PC-3 (cell line): ENCODE measurements at regions not wholly inside any gene's neighbourhood (a gene's known extent, or its start where the extent isn't known, plus 50 kb on each side); places are given as distances from the start of the nearest gene placed in this dataset.

Source experiments
- ATAC-seq: fragments of 200-7000 bp; cut with Tn5 transposase; 2 replicates; pipeline ENCODE4 v1.9.1; 2020; ENCODE audit warnings: mild to moderate bottlenecking, moderate library complexity
- BruUV-seq: library from RNA; stranded (reverse); fragments of 400-500 nt; replicated peaks from 2 replicates; lab custom pipeline; 2021; lab: Mats Ljungman, UMichigan
- CTCF ChIA-PET: fragments of 300-600 bp; sonication (Branson Sonifier 250); formaldehyde crosslinking; loops from one replicate; lab custom pipeline; 2022; ENCODE audit warnings: antibody characterized with exemption; lab: Charles Lee
- POLR2A ChIA-PET: fragments of 300-600 bp; sonication (Branson Sonifier 250); formaldehyde crosslinking; loops from one replicate; lab custom pipeline; 2022; ENCODE audit warnings: antibody characterized with exemption; ENCODE audit not compliant: unreplicated experiment; lab: Charles Lee
- DNase-seq: peaks from one replicate; pipeline ENCODE4 v3.0.0-alpha.2; 2015
- H2AFZ ChIP-seq: fragments of 300-600 bp; sonication (generic); 2 replicates; pipeline ENCODE4 v1.6.0; 2016; ENCODE audit warnings: antibody characterized with exemption, low read length
- H3F3A ChIP-seq: fragments of 300-600 bp; sonication (generic); one replicate; pipeline ENCODE4 v1.6.0; 2017; ENCODE audit warnings: antibody characterized with exemption, low read length, control low read depth, mild to moderate bottlenecking; ENCODE audit not compliant: unreplicated experiment
- H3K27ac ChIP-seq: fragments of 300-600 bp; sonication (generic); 2 replicates; pipeline ENCODE4 v1.5.1; 2016; ENCODE audit warnings: mild to moderate bottlenecking, low read length
- H3K27me3 ChIP-seq: fragments of 300-600 bp; sonication (generic); 2 replicates; pipeline ENCODE4 v1.6.1; 2016; ENCODE audit warnings: low read length, mixed read lengths
- H3K36me3 ChIP-seq: fragments of 300-600 bp; sonication (generic); 2 replicates; pipeline ENCODE4 v1.6.1; 2016; ENCODE audit warnings: low read depth, mixed run types, low read length, mixed read lengths
- H3K4me1 ChIP-seq: fragments of 300-600 bp; sonication (generic); 2 replicates; pipeline ENCODE4 v1.5.1; 2016; ENCODE audit warnings: low read length; ENCODE audit not compliant: insufficient read depth
- H3K4me2 ChIP-seq: fragments of 300-600 bp; sonication (generic); 2 replicates; pipeline ENCODE4 v1.6.0; 2016; ENCODE audit warnings: low read length
- H3K4me3 ChIP-seq: fragments of 300-600 bp; sonication (generic); 2 replicates; pipeline ENCODE4 v1.5.1; 2016; ENCODE audit warnings: mild to moderate bottlenecking, low read length, mixed read lengths
- H3K79me2 ChIP-seq: fragments of 300-600 bp; sonication (generic); 2 replicates; pipeline ENCODE4 v1.6.1; 2017; ENCODE audit warnings: low read length, mixed read lengths
- H3K9ac ChIP-seq: fragments of 300-600 bp; sonication (generic); 2 replicates; pipeline ENCODE4 v1.6.0; 2016; ENCODE audit warnings: mild to moderate bottlenecking, low read length
- H3K9me2 ChIP-seq: fragments of 300-600 bp; sonication (generic); replicated peaks from 2 replicates; pipeline ENCODE4 v1.6.1; 2016; ENCODE audit warnings: mixed run types, low read length, mixed read lengths
- H3K9me3 ChIP-seq: fragments of 300-600 bp; sonication (generic); 2 replicates; pipeline ENCODE4 v1.6.1; 2016; ENCODE audit warnings: low read length, mixed read lengths
- H4K20me1 ChIP-seq: fragments of 300-600 bp; sonication (generic); 2 replicates; pipeline ENCODE4 v1.6.1; 2016; ENCODE audit warnings: low read length, mixed read lengths
- EZH2 ChIP-seq: fragments of 300-600 bp; sonication (generic); IDR thresholded peaks from one replicate; pipeline ENCODE4 v1.6.1; 2017; ENCODE audit warnings: antibody characterized with exemption, mild to moderate bottlenecking, low read length; ENCODE audit not compliant: unreplicated experiment
- EZH2phosphoT487 ChIP-seq: fragments of 300-600 bp; sonication (generic); IDR thresholded peaks from 2 replicates; pipeline ENCODE4 v1.6.1; 2018; ENCODE audit warnings: mild to moderate bottlenecking, antibody characterized with exemption, low read length, borderline replicate concordance
- intact Hi-C: fragments of 100-400 bp; cut with micrococcal nuclease; formaldehyde crosslinking; loops from 2 replicates; pipeline ENCODE4 v1.9.0; 2023
- TF ChIP-seq, protein P1 (sequence below): fragments of 300-600 bp; sonication (generic); conservative IDR thresholded peaks from 2 replicates; pipeline ENCODE4 v1.5.1; 2017; ENCODE audit warnings: antibody characterized with exemption, low read depth, mild to moderate bottlenecking, low read length

DNA sequence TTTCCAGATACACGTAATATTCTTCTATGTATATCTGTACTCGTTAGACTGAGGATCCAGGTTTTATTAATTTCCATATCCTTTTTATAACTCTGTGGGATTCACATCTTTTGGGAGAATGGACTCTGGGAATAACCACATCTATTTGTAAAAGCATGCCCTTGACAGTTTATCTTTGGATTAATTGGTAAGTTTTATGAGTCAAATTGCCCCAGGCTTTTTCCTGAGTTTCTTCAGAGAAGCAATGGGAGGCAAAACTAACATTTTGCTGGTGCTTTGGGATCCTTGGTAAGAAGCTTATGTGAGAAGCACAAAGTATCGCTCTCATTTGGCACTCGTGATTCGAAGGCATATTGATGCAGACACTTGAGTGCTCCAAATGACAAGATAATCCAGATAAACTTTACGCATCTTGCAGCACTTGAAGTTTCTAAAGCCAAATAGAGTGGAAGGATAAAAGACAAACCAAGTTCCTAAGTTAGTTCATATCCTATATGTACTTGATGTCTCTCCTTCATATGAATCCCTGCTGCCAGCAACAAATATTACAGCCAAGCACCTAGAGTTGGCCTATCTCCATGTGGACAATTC, 324.7 kb downstream of the TLE4 start:
- Histone ChIP-seq H3K36me3 (no peaks in the 10 kb centered on the region), H4K20me1 (no peaks in the 10 kb centered on the region), H3K79me2 (no peaks in the 10 kb centered on the region), H3K4me1 (peaks cover 5% of the 10 kb centered on the region; the same call in 1 of the 2 replicates), H3K9me2 (no peaks in the 10 kb centered on the region), H2AFZ (no peak overlapping the region), H3K9ac (no peak overlapping the region), H3K4me3 (no peak overlapping the region), H3K27ac (no peak overlapping the region), H3F3A (no peaks in the 10 kb centered on the region), H3K27me3 (peaks cover 17% of the 10 kb centered on the region), H3K9me3 (no peaks in the 10 kb centered on the region), H3K4me2 (no peak overlapping the region)
- intact Hi-C loops, result no loop called here
- ATAC-seq (peak; percentile 67), DNase-seq (peak; percentile 61)
- no TSS peak for BruUV-seq
- POLR2A ChIA-PET, result no interaction called here
- CTCF ChIA-PET, result no interaction called here
- TF ChIP-seq, protein P1, sequence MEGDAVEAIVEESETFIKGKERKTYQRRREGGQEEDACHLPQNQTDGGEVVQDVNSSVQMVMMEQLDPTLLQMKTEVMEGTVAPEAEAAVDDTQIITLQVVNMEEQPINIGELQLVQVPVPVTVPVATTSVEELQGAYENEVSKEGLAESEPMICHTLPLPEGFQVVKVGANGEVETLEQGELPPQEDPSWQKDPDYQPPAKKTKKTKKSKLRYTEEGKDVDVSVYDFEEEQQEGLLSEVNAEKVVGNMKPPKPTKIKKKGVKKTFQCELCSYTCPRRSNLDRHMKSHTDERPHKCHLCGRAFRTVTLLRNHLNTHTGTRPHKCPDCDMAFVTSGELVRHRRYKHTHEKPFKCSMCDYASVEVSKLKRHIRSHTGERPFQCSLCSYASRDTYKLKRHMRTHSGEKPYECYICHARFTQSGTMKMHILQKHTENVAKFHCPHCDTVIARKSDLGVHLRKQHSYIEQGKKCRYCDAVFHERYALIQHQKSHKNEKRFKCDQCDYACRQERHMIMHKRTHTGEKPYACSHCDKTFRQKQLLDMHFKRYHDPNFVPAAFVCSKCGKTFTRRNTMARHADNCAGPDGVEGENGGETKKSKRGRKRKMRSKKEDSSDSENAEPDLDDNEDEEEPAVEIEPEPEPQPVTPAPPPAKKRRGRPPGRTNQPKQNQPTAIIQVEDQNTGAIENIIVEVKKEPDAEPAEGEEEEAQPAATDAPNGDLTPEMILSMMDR, result no peak
- no peak for TF ChIP-seq EZH2
- no peak for TF ChIP-seq EZH2phosphoT487

DNA sequence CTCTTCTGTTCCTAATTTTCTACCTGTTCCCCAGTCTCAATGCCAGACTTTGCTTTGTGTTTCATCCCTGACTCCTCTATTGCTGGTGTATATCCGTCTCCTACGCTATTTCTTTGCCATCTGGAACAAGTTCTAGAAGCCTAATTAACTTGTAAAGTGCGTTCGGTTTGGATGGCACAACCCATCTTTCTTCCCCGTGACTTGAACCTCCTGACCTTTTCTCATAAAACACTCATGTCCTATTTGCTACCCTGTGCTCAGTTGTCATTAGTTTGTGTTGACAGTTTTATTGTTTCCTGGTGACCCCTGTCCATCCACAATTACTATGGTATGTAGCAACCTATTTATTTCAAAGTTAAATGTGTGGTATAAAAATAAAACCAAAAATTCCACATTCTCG, 323.5 kb downstream of the TLE4 start:
- Histone ChIP-seq H3K9me3 (no peaks in the 10 kb centered on the region), H3K9me2 (no peaks in the 10 kb centered on the region), H3K79me2 (no peaks in the 10 kb centered on the region), H3F3A (no peaks in the 10 kb centered on the region), H3K4me2 (no peak overlapping the region), H4K20me1 (no peaks in the 10 kb centered on the region), H3K4me1 (peaks cover 5% of the 10 kb centered on the region; the same call in 1 of the 2 replicates), H3K27me3 (peaks cover 19% of the 10 kb centered on the region), H2AFZ (no peak overlapping the region), H3K27ac (no peak overlapping the region), H3K4me3 (no peak overlapping the region), H3K9ac (no peak overlapping the region), H3K36me3 (no peaks in the 10 kb centered on the region)
- TF ChIP-seq, protein P1, result no peak
- no peak for TF ChIP-seq EZH2phosphoT487
- TF ChIP-seq EZH2, result no peak
- POLR2A ChIA-PET, result no interaction called here
- CTCF ChIA-PET, result no interaction called here
- ATAC-seq, result no peak
- DNase-seq, result no peak
- intact Hi-C loops, result no loop called here
- no TSS peak for BruUV-seq

DNA sequence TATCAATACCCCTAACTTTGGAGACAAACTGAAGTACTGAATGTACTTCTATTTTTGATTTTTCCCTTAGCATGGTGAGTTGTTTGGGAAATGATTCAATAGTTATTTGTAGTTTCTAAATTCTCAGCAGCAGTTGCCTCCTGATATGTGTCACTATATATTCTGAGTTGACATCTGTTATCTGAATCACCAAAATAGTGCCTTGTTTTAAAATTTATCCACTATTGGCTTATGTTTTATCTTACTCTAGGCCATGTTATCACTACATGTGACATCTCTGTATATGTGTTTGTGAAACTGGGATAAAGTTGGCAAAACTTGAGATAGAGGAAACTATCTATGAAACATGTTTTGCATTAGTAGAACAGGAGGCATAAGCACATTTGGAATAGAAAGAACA, 317.6 kb downstream of the TLE4 start:
- Histone ChIP-seq H3K36me3 (no peaks in the 10 kb centered on the region), H3F3A (no peaks in the 10 kb centered on the region), H3K9ac (no peak overlapping the region), H3K9me2 (no peaks in the 10 kb centered on the region), H4K20me1 (no peaks in the 10 kb centered on the region), H3K27ac (no peak overlapping the region), H3K9me3 (no peaks in the 10 kb centered on the region), H3K4me1 (no peaks in the 10 kb centered on the region), H3K79me2 (no peaks in the 10 kb centered on the region), H3K27me3 (peaks cover 33% of the 10 kb centered on the region), H3K4me3 (no peak overlapping the region), H3K4me2 (no peak overlapping the region), H2AFZ (no peak overlapping the region)
- ATAC-seq, result no peak
- CTCF ChIA-PET, result no interaction called here
- intact Hi-C loops, result no loop called here
- no peak for DNase-seq
- no TSS peak for BruUV-seq
- TF ChIP-seq, protein P1, result no peak
- TF ChIP-seq EZH2phosphoT487, result no peak
- POLR2A ChIA-PET, result no interaction called here
